ENCODE measurements at regions not wholly inside any gene's neighbourhood (a gene's known extent, or its start where the extent isn't known, plus 50 kb on each side); places are given as distances from the start of the nearest gene placed in this dataset.

GRCh38 chr4:178811356-178811755, 1369.1 kb upstream of the AGA start:
- TF ChIP-seq CTCF (IDR thresholded peaks at IDR 0.05; ENCODE audit: insufficient read depth, low read depth, low read length): no peak
- DNase-seq (ENCODE audit: low read depth): no peak
- no peak overlapping the region for H3K4me3 ChIP-seq (ENCODE audit: low read depth, low read length)

- no peak for TF ChIP-seq CTCF (IDR thresholded peaks at IDR 0.05; ENCODE audit: insufficient read depth, low read depth, low read length)
- no peak for DNase-seq (ENCODE audit: low read depth)
- no peak overlapping the region for H3K4me3 ChIP-seq (ENCODE audit: low read depth, low read length)
Measured at GRCh38 chr4:178812866-178813265, 1370.6 kb upstream of the AGA start.

DNA sequence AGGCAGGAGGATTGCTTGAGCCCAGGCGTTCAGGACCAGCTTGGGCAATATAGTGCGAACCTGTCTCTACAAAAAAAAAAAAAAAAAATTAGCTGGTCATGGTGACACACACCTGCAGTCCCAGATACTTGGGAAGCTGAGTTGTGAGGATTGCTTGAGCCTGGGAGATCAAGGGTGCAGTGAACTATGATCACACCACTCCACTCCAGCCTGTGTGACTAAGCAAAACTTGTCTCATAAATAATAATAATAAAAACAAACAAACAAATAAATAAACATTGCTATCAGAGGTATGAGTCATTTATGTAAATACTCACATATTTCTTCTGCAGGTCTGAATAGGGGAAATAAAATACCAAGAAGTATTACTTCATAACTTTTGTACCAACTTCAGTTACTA, 1372.7 kb upstream of the AGA start:
- H3K4me3 ChIP-seq (ENCODE audit: low read depth, low read length): no peak overlapping the region
- TF ChIP-seq CTCF (IDR thresholded peaks at IDR 0.05; ENCODE audit: insufficient read depth, low read depth, low read length): no peak
- DNase-seq (ENCODE audit: low read depth): no peak

DNA sequence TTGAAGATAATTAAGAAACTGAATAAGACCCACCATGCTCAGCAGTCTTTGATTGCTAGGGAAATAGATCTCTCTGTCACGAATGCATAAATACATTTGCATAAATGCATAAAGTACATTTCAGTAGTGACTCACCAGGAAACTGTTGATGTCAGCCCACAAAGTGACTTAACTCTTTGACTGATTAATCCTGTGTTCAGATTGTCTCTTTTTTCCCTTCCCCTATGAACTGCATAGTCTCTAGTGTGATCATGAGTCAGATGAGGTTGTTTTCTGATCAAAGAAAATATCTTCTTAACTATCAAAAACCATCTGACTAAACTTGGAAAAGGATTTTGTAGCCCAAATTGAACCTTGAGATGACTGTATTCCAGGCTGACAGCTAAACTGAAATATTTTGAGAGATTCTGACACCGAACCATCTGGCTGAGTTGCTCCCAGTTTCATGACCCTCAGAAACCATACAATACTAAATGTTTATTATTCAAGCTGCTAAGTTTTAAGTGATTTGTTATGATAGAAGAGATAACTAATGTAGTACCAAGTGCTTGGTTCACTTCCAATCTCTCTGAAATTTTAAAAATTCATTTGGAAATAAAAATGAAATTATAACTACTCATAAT, 1381.5 kb upstream of the AGA start:
- no peak for DNase-seq (ENCODE audit: low read depth)
- no peak for TF ChIP-seq CTCF (IDR thresholded peaks at IDR 0.05; ENCODE audit: insufficient read depth, low read depth, low read length)

DNA sequence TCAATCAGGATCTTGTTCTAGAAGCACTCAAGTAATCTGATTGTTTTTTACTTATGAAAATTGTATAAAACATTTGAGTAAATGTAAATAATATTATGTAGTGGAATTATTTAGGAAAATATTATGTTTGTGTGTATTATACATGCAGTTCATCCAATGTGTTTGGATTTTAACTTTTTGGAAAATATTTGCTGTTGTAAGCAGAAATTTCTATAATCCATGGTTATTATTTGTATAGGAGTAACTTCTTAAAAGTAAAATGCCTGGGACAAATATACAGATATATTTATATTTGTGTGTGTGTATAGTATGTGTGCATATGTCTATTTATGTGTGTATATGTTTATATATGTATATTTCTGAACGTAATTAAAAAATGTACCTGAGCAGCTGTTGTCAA, 1394.6 kb upstream of the AGA start:
- no peak for TF ChIP-seq CTCF (IDR thresholded peaks at IDR 0.05; ENCODE audit: insufficient read depth, low read depth, low read length)
- H3K4me3 ChIP-seq (ENCODE audit: low read depth, low read length): no peak overlapping the region
- no peak for DNase-seq (ENCODE audit: low read depth)

More for the DNA sequence above, 1381.5 kb upstream of the AGA start:
- no peak overlapping the region for H3K4me3 ChIP-seq (ENCODE audit: low read depth, low read length)

DNA sequence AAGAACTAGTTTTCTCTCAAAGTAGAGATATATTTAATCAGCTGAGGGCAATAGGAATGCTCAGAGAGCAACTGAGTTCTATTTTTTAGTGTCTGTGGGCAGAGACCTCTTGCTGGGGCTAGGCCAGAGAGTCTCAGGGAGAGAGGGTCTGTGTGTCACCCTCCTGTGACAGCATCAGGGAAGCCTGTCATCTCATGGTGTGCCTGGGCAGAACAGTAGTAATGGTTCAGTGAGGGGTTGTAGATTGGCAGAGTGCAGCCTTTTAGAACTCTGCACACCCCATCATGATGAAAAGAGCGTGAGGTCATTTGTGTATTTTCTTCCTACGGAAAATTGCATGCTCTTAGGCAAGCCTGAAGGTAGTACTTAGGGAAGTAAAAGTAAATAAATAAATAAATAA, 1396.5 kb upstream of the AGA start:
- DNase-seq (ENCODE audit: low read depth): no peak
- H3K4me3 ChIP-seq (ENCODE audit: low read depth, low read length): no peak overlapping the region
- TF ChIP-seq CTCF (IDR thresholded peaks at IDR 0.05; ENCODE audit: insufficient read depth, low read depth, low read length): no peak
